ENCODE measurements at regions not wholly inside any gene's neighbourhood (a gene's known extent, or its start where the extent isn't known, plus 50 kb on each side); places are given as distances from the start of the nearest gene placed in this dataset.

DNA sequence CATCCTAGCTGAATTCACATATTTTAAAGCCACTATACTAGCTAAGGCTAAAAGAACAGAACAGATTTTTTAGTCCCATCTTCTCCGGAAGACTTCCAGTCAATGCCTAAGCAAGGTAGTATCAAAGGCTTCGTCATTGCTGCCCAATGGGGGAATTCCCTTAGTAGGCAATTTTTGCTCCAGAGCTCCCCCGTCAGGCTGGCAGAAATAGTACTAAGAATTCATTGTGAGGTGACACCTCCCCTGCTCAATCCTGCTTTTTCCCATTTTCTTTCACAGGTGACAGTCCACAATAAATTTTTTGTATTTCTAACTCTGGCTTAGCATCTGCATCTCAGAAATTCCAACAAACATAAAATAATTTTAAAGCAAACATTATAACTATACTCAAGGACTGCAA is 52.8 kb upstream of the SRSF6 start:
- TF ChIP-seq, protein P1, sequence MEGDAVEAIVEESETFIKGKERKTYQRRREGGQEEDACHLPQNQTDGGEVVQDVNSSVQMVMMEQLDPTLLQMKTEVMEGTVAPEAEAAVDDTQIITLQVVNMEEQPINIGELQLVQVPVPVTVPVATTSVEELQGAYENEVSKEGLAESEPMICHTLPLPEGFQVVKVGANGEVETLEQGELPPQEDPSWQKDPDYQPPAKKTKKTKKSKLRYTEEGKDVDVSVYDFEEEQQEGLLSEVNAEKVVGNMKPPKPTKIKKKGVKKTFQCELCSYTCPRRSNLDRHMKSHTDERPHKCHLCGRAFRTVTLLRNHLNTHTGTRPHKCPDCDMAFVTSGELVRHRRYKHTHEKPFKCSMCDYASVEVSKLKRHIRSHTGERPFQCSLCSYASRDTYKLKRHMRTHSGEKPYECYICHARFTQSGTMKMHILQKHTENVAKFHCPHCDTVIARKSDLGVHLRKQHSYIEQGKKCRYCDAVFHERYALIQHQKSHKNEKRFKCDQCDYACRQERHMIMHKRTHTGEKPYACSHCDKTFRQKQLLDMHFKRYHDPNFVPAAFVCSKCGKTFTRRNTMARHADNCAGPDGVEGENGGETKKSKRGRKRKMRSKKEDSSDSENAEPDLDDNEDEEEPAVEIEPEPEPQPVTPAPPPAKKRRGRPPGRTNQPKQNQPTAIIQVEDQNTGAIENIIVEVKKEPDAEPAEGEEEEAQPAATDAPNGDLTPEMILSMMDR (IDR thresholded peaks at IDR 0.05; ENCODE audit: poor library complexity, severe bottlenecking) = no peak
- no peak for TF ChIP-seq EP300 (conservative IDR thresholded peaks at IDR 0.05; ENCODE audit: poor library complexity, severe bottlenecking)
- TF ChIP-seq, protein P2, sequence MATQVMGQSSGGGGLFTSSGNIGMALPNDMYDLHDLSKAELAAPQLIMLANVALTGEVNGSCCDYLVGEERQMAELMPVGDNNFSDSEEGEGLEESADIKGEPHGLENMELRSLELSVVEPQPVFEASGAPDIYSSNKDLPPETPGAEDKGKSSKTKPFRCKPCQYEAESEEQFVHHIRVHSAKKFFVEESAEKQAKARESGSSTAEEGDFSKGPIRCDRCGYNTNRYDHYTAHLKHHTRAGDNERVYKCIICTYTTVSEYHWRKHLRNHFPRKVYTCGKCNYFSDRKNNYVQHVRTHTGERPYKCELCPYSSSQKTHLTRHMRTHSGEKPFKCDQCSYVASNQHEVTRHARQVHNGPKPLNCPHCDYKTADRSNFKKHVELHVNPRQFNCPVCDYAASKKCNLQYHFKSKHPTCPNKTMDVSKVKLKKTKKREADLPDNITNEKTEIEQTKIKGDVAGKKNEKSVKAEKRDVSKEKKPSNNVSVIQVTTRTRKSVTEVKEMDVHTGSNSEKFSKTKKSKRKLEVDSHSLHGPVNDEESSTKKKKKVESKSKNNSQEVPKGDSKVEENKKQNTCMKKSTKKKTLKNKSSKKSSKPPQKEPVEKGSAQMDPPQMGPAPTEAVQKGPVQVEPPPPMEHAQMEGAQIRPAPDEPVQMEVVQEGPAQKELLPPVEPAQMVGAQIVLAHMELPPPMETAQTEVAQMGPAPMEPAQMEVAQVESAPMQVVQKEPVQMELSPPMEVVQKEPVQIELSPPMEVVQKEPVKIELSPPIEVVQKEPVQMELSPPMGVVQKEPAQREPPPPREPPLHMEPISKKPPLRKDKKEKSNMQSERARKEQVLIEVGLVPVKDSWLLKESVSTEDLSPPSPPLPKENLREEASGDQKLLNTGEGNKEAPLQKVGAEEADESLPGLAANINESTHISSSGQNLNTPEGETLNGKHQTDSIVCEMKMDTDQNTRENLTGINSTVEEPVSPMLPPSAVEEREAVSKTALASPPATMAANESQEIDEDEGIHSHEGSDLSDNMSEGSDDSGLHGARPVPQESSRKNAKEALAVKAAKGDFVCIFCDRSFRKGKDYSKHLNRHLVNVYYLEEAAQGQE (IDR thresholded peaks at IDR 0.05; ENCODE audit: borderline replicate concordance) = no peak
- no peak for TF ChIP-seq SMC3 (conservative IDR thresholded peaks at IDR 0.05; ENCODE audit: poor library complexity)
- TF ChIP-seq EZH2 (IDR thresholded peaks at IDR 0.05; ENCODE audit: borderline replicate concordance, insufficient read depth, low read length, poor library complexity, severe bottlenecking) = no peak
- TF ChIP-seq TAF1 (IDR thresholded peaks at IDR 0.05; ENCODE audit: low read depth) = no peak
- TF ChIP-seq POLR2AphosphoS5 (IDR thresholded peaks at IDR 0.05) = no peak
- TF ChIP-seq MXI1 (conservative IDR thresholded peaks at IDR 0.05; ENCODE audit: poor library complexity, severe bottlenecking) = no peak
- no peak for TF ChIP-seq RAD21 (conservative IDR thresholded peaks at IDR 0.05)

Data from neural cell (in vitro differentiated cells).